ENCODE measurements at regions not wholly inside any gene's neighbourhood (a gene's known extent, or its start where the extent isn't known, plus 50 kb on each side); places are given as distances from the start of the nearest gene placed in this dataset.
"Not testable (repeated sequence)": the region's sequence is repeated elsewhere in the genome, so short reads cannot be mapped to it uniquely, and the experiment has no call there.

GRCh38 chrX:115912372-115912897 is 258.1 kb upstream of the AGTR2 start:
- no peak for DNase-seq

- no peak for DNase-seq
Measured at GRCh38 chrX:115913575-115913974, 257.0 kb upstream of the AGTR2 start.

- DNase-seq, result not testable (repeated sequence)
Measured at GRCh38 chrX:115915625-115916024, 254.9 kb upstream of the AGTR2 start.

- no peak for DNase-seq
Measured at GRCh38 chrX:115929480-115929879, 241.1 kb upstream of the AGTR2 start.

GRCh38 chrX:115936008-115936407 is 234.5 kb upstream of the AGTR2 start:
- no peak for DNase-seq

- DNase-seq, result no peak
Measured at GRCh38 chrX:115939070-115939469, 231.5 kb upstream of the AGTR2 start.

- DNase-seq, result no peak
Measured at GRCh38 chrX:115939636-115940160, 230.8 kb upstream of the AGTR2 start.

- no peak for DNase-seq
Measured at GRCh38 chrX:115940348-115940747, 230.2 kb upstream of the AGTR2 start.

GRCh38 chrX:115940888-115941332 is 229.6 kb upstream of the AGTR2 start:
- peak; percentile 28 for DNase-seq

GRCh38 chrX:115941388-115941787 is 229.2 kb upstream of the AGTR2 start:
- no peak for DNase-seq

- DNase-seq, result no peak
Measured at GRCh38 chrX:115946059-115946458, 224.5 kb upstream of the AGTR2 start.

GRCh38 chrX:115948018-115948923 is 222.3 kb upstream of the AGTR2 start:
- no peak for DNase-seq

GRCh38 chrX:115949900-115950822 is 220.4 kb upstream of the AGTR2 start:
- DNase-seq, result no peak

- DNase-seq, result no peak
Measured at GRCh38 chrX:115952417-115953092, 218.0 kb upstream of the AGTR2 start.

GRCh38 chrX:115957862-115958490 is 212.6 kb upstream of the AGTR2 start:
- DNase-seq, result no peak

- DNase-seq, result no peak
Measured at GRCh38 chrX:115958687-115959359, 211.7 kb upstream of the AGTR2 start.

GRCh38 chrX:115960440-115961084 is 210.0 kb upstream of the AGTR2 start:
- no peak for DNase-seq

GRCh38 chrX:115966920-115967319 is 203.6 kb upstream of the AGTR2 start:
- no peak for DNase-seq

- DNase-seq, result no peak
Measured at GRCh38 chrX:115968436-115969252, 201.9 kb upstream of the AGTR2 start.

GRCh38 chrX:115970718-115971117 is 199.8 kb upstream of the AGTR2 start:
- DNase-seq, result no peak
